Activated CD8-positive, alpha-beta T cell treated with anti-CD3 and anti-CD28 coated beads for 36 hours (primary cell): ENCODE measurements at regions not wholly inside any gene's neighbourhood (a gene's known extent, or its start where the extent isn't known, plus 50 kb on each side); places are given as distances from the start of the nearest gene placed in this dataset.

ENCODE experiments used
- ATAC-seq: fragments of 200-7000 bp; cut with Tn5 transposase; one replicate; pipeline ENCODE4 v1.10.0; 2021; ENCODE audit warnings: mild to moderate bottlenecking, moderate library complexity
- CTCF ChIA-PET: fragments of 350-600 bp; sonication (Branson Sonifier 250); formaldehyde crosslinking; loops from one replicate; lab custom pipeline; 2021; ENCODE audit warnings: antibody characterized with exemption; lab: Charles Lee
- POLR2A ChIA-PET: fragments of 350-600 bp; sonication (Branson Sonifier 250); formaldehyde crosslinking; loops from one replicate; lab custom pipeline; 2021; ENCODE audit warnings: antibody characterized with exemption; lab: Charles Lee
- DNase-seq: peaks from one replicate; pipeline ENCODE4 v3.0.0-alpha.2; 2020
- H3K27ac Mint-ChIP-seq: one replicate; pipeline ENCODE4 v1.8.0; 2021; ENCODE audit warnings: mild to moderate bottlenecking, mixed read lengths
- H3K27me3 Mint-ChIP-seq: one replicate; pipeline ENCODE4 v1.8.0; 2021; ENCODE audit warnings: mixed read lengths
- H3K36me3 Mint-ChIP-seq: one replicate; pipeline ENCODE4 v1.8.0; 2021; ENCODE audit warnings: low read depth, mixed read lengths
- H3K4me1 Mint-ChIP-seq: one replicate; pipeline ENCODE4 v1.8.0; 2021; ENCODE audit warnings: low read depth, mixed read lengths
- H3K4me3 Mint-ChIP-seq: one replicate; pipeline ENCODE4 v1.8.0; 2021; ENCODE audit warnings: mild to moderate bottlenecking, moderate library complexity, mixed read lengths
- H3K9me3 Mint-ChIP-seq: one replicate; pipeline ENCODE4 v1.8.0; 2021; ENCODE audit warnings: mixed read lengths
- intact Hi-C: fragments of 100-400 bp; cut with micrococcal nuclease; formaldehyde crosslinking; loops from one replicate; pipeline ENCODE4 v1.10.0; 2022
- TF ChIP-seq, protein P1 (sequence below): fragments of 200-600 bp; IDR thresholded peaks from one replicate; pipeline ENCODE4 v1.8.0; 2022; ENCODE audit warnings: antibody characterized with exemption, mild to moderate bottlenecking

DNA sequence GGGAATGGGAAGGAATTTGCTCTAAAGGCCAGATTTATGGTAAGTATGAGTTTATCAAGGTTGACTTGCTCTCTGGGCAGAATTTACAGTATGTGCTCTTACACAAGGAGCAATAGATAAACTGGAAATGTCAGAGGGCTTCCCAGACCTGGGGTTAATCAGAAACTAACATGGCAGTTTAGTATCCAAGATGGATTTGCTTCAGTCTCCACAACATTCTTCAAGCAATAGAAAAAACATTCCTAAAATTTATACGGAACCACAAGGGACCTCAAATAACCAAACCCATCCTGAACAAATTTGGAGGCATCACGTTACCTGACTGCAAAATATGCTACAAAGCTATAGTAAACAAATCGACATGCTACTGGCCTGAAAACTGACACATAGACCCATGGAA lies 606.7 kb upstream of the CHRM3 start:
- ChIA-PET POLR2A (no interaction called here), CTCF (no interaction called here)
- Mint-ChIP-seq H3K36me3 (no peaks in the 10 kb centered on the region), H3K4me1 (no peaks in the 10 kb centered on the region), H3K27ac (no peak overlapping the region), H3K4me3 (no peak overlapping the region), H3K27me3 (no peaks in the 10 kb centered on the region), H3K9me3 (peaks cover 3% of the 10 kb centered on the region)
- no peak for DNase-seq
- intact Hi-C loops: no loop called here
- TF ChIP-seq, protein P1, sequence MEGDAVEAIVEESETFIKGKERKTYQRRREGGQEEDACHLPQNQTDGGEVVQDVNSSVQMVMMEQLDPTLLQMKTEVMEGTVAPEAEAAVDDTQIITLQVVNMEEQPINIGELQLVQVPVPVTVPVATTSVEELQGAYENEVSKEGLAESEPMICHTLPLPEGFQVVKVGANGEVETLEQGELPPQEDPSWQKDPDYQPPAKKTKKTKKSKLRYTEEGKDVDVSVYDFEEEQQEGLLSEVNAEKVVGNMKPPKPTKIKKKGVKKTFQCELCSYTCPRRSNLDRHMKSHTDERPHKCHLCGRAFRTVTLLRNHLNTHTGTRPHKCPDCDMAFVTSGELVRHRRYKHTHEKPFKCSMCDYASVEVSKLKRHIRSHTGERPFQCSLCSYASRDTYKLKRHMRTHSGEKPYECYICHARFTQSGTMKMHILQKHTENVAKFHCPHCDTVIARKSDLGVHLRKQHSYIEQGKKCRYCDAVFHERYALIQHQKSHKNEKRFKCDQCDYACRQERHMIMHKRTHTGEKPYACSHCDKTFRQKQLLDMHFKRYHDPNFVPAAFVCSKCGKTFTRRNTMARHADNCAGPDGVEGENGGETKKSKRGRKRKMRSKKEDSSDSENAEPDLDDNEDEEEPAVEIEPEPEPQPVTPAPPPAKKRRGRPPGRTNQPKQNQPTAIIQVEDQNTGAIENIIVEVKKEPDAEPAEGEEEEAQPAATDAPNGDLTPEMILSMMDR: no peak
- no peak for ATAC-seq

GRCh38 chr1:238778113-238778512 lies 608.3 kb upstream of the CHRM3 start:
- ChIA-PET CTCF (no interaction called here), POLR2A (no interaction called here)
- Mint-ChIP-seq H3K36me3 (no peaks in the 10 kb centered on the region), H3K9me3 (peaks cover 3% of the 10 kb centered on the region), H3K27ac (no peak overlapping the region), H3K4me3 (no peak overlapping the region), H3K27me3 (no peaks in the 10 kb centered on the region), H3K4me1 (no peaks in the 10 kb centered on the region)
- no peak for DNase-seq
- ATAC-seq: no peak
- intact Hi-C loops: no loop called here
- TF ChIP-seq, protein P1: no peak

DNA sequence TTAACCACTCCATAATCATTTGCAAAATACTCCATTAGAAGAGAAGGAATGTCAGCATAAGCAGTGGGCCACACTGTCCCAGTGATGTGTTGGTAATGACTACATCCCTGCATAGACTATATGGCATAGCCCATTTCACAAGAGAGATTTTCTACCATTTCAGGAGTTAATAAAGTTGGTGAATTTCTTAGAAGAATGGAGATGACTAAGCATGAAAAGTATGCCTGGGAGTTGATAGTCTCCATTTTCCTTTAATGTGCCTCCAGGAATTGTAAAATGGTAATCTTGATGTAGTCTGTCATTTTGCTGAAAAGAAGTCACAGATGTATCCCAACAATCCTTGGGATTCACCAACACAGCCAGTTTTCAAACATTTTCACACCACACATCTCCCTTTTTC lies 608.8 kb upstream of the CHRM3 start:
- no peak overlapping the region for H3K4me3 Mint-ChIP-seq
- CTCF ChIA-PET: no interaction called here
- no peak for DNase-seq
- no peaks in the 10 kb centered on the region for H3K36me3 Mint-ChIP-seq
- H3K4me1 Mint-ChIP-seq: no peaks in the 10 kb centered on the region
- POLR2A ChIA-PET: no interaction called here
- no peaks in the 10 kb centered on the region for H3K27me3 Mint-ChIP-seq
- TF ChIP-seq, protein P1: no peak
- intact Hi-C loops: no loop called here
- no peak for ATAC-seq
- no peak overlapping the region for H3K27ac Mint-ChIP-seq
- peaks cover 3% of the 10 kb centered on the region for H3K9me3 Mint-ChIP-seq

DNA sequence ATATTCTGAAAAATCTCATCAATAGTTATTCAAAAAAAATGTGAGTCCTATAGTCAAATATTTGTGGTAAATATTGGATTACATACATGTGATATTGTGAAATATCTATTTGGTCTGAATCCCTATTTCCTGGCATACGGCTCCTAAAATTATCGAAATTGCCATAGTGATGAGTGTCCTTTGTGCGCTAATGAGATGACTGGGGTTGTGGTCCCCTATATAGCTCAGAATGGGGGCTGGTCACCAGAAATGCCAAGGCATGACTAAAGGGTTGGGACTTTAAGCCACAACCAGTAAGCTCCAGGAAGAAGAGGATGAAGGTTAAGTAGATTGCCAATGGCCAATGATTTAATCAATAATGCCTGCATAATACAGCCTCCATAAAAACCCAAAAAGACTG lies 610.2 kb upstream of the CHRM3 start:
- ATAC-seq (no peak), DNase-seq (no peak)
- no peaks in the 10 kb centered on the region for H3K4me1 Mint-ChIP-seq
- CTCF ChIA-PET: no interaction called here
- intact Hi-C loops: no loop called here
- peaks cover 3% of the 10 kb centered on the region for H3K9me3 Mint-ChIP-seq
- H3K36me3 Mint-ChIP-seq: no peaks in the 10 kb centered on the region
- TF ChIP-seq, protein P1: no peak
- H3K27me3 Mint-ChIP-seq: no peaks in the 10 kb centered on the region
- POLR2A ChIA-PET: no interaction called here
- no peak overlapping the region for H3K27ac Mint-ChIP-seq
- no peak overlapping the region for H3K4me3 Mint-ChIP-seq

- ATAC-seq (no peak), DNase-seq (no peak)
- ChIA-PET POLR2A (no interaction called here), CTCF (no interaction called here)
- Mint-ChIP-seq H3K27ac (no peak overlapping the region), H3K36me3 (no peaks in the 10 kb centered on the region), H3K27me3 (no peaks in the 10 kb centered on the region), H3K9me3 (no peaks in the 10 kb centered on the region), H3K4me1 (no peaks in the 10 kb centered on the region), H3K4me3 (no peak overlapping the region)
- intact Hi-C loops: no loop called here
- TF ChIP-seq, protein P1: no peak
Measured at GRCh38 chr1:238772322-238772721, 614.0 kb upstream of the CHRM3 start.
